Endothelial cell of umbilical vein (primary cell): ENCODE measurements at regions not wholly inside any gene's neighbourhood (a gene's known extent, or its start where the extent isn't known, plus 50 kb on each side); places are given as distances from the start of the nearest gene placed in this dataset.

ENCODE experiments used
- BruUV-seq: library from RNA; stranded (reverse); fragments of 400-500 nt; replicated peaks from 2 replicates; lab custom pipeline; 2021; lab: Mats Ljungman, UMichigan
- CTCF ChIA-PET: fragments of 300-600, 350-600 bp; sonication (Branson Sonifier 250); formaldehyde crosslinking; loops from one replicate; lab custom pipeline; 2021; ENCODE audit warnings: antibody characterized with exemption, inconsistent platforms; lab: Charles Lee
- POLR2A ChIA-PET: fragments of 300-600, 350-600 bp; sonication (Branson Sonifier 250); formaldehyde crosslinking; loops from one replicate; lab custom pipeline; 2021; ENCODE audit warnings: antibody characterized with exemption, inconsistent platforms; lab: Charles Lee
- DNase-seq: peaks from one replicate; pipeline ENCODE4 v3.0.0-alpha.2; 2011; ENCODE audit warnings: low read depth, low spot score
- FAIRE-seq: peaks from 2 replicates; lab custom pipeline; 2011; peaks lifted over from hg19 to GRCh38; lab: Jason Lieb, UNC
- H2AFZ ChIP-seq: 2 replicates; pipeline ENCODE4 v1.6.0; 2012; ENCODE audit warnings: low read depth, low read length, control low read depth, inconsistent platforms
- H3K27ac ChIP-seq: 2 replicates; pipeline ENCODE4 v1.5.1; 2011; ENCODE audit warnings: low read depth, mild to moderate bottlenecking, control low read depth, low read length, moderate library complexity; ENCODE audit not compliant: insufficient read depth
- H3K27me3 ChIP-seq, 2 experiments: 2 replicates each; pipeline versions ENCODE4 v1.6.0 to v1.6.1; 2011; ENCODE audit warnings: low read length in 2 of 2, mixed read lengths in 1 of 2; ENCODE audit not compliant: control insufficient read depth in 2 of 2, insufficient read depth in 2 of 2
- H3K36me3 ChIP-seq, 2 experiments: 2 replicates in 1 of 2; 3 replicates in 1 of 2; pipeline ENCODE4 v1.5.1; 2011; ENCODE audit warnings: low read length in 2 of 2, mild to moderate bottlenecking in 1 of 2, moderate library complexity in 1 of 2; ENCODE audit not compliant: control insufficient read depth in 2 of 2, insufficient read depth in 2 of 2; ENCODE audit errors: extremely low read depth in 1 of 2
- H3K4me1 ChIP-seq: 3 replicates; pipeline ENCODE4 v1.5.1; 2011; ENCODE audit warnings: mild to moderate bottlenecking, low read length; ENCODE audit not compliant: control insufficient read depth, insufficient read depth; ENCODE audit errors: extremely low read depth
- H3K4me2 ChIP-seq: 2 replicates; pipeline ENCODE4 v1.6.1; 2011; ENCODE audit warnings: low read length, control low read depth, mixed read lengths; ENCODE audit not compliant: insufficient read depth
- H3K4me3 ChIP-seq, 3 experiments: fragments of 200-600 bp in 1 of 3; sonication (generic), shearing (Covaris generic) in 1 of 3; replicated peaks in 1 of 3; 2 replicates each; pipeline ENCODE4 v1.5.1; 2011 to 2016; ENCODE audit warnings: control low read depth in 3 of 3, low read length in 3 of 3, mild to moderate bottlenecking in 2 of 3, inconsistent platforms in 1 of 3, low read depth in 1 of 3, moderate library complexity in 1 of 3; ENCODE audit not compliant: insufficient read depth in 1 of 3
- H3K79me2 ChIP-seq: 2 replicates; pipeline ENCODE4 v1.6.0; 2012; ENCODE audit warnings: low read length, inconsistent platforms; ENCODE audit not compliant: control insufficient read depth, insufficient read depth
- H3K9ac ChIP-seq: replicated peaks from 2 replicates; pipeline ENCODE3; 2011; ENCODE audit warnings: low read length, control low read depth; ENCODE audit not compliant: insufficient read depth; ENCODE audit errors: extremely low read depth
- H3K9me1 ChIP-seq: replicated peaks from 3 replicates; pipeline ENCODE4 v1.6.0; 2011; ENCODE audit warnings: mild to moderate bottlenecking, low read length; ENCODE audit not compliant: control insufficient read depth, insufficient read depth; ENCODE audit errors: extremely low read depth
- H3K9me3 ChIP-seq: replicated peaks from 2 replicates; pipeline ENCODE4 v1.5.1; 2012; ENCODE audit warnings: low read length, inconsistent platforms; ENCODE audit not compliant: control insufficient read depth, insufficient read depth
- H4K20me1 ChIP-seq: replicated peaks from 2 replicates; pipeline ENCODE3; 2011; ENCODE audit warnings: mild to moderate bottlenecking, low read length; ENCODE audit not compliant: control insufficient read depth, insufficient read depth; ENCODE audit errors: extremely low read depth
- EZH2 ChIP-seq: IDR thresholded peaks from 2 replicates; pipeline ENCODE4 v1.6.1; 2012; ENCODE audit warnings: borderline replicate concordance, low read depth, mild to moderate bottlenecking, moderate library complexity, low read length, inconsistent platforms; ENCODE audit not compliant: severe bottlenecking
- FOS ChIP-seq: IDR thresholded peaks from 2 replicates; pipeline ENCODE4 v1.6.1; 2011; ENCODE audit warnings: mild to moderate bottlenecking, low read length, moderate library complexity, borderline replicate concordance; ENCODE audit not compliant: insufficient read depth
- GATA2 ChIP-seq: IDR thresholded peaks from 2 replicates; pipeline ENCODE4 v1.7.0; 2011; ENCODE audit warnings: low read depth, mild to moderate bottlenecking, moderate library complexity, mixed read lengths, low read length; ENCODE audit not compliant: insufficient read length, insufficient read depth
- JUN ChIP-seq: IDR thresholded peaks from 2 replicates; pipeline ENCODE4 v1.6.1; 2011; ENCODE audit warnings: borderline replicate concordance, low read depth; ENCODE audit not compliant: insufficient read length, insufficient read depth
- MYC ChIP-seq: IDR thresholded peaks from one replicate; pipeline ENCODE4 v1.6.1; 2011; ENCODE audit warnings: mild to moderate bottlenecking, low read depth, low read length
- POLR2A ChIP-seq: IDR thresholded peaks from 2 replicates; pipeline ENCODE4 v1.6.1; 2012; ENCODE audit warnings: low read depth, mild to moderate bottlenecking, control low read depth, low read length
- POLR2AphosphoS5 ChIP-seq: IDR thresholded peaks from 2 replicates; pipeline ENCODE4 v1.6.1; 2012; ENCODE audit warnings: low read depth, mild to moderate bottlenecking, control low read depth, low read length, moderate library complexity; ENCODE audit not compliant: insufficient read depth
- dilution Hi-C: fragments of 300-500 bp; cut with MboI; formaldehyde crosslinking; loops from one replicate; pipeline ENCODE4 v1.15.0; 2019; ENCODE audit warnings: low sequenced_read_pairs; ENCODE audit not compliant: extremely low pct_ligation_motif_present
- intact Hi-C: fragments of 100-400 bp; cut with micrococcal nuclease; formaldehyde crosslinking; loops from one replicate; pipeline ENCODE4 v1.10.0; 2022
- TF ChIP-seq, protein P1 (sequence below), 2 donors: IDR thresholded peaks; 1 replicate in 1 of 2; 2 replicates in 1 of 2; pipeline ENCODE4 v1.5.1; 2011; ENCODE audit warnings: low read length in 2 of 2, mild to moderate bottlenecking in 2 of 2, moderate library complexity in 2 of 2, control low read depth in 1 of 2, inconsistent platforms in 1 of 2, low read depth in 1 of 2; ENCODE audit not compliant: insufficient read depth in 1 of 2; ENCODE audit errors: extremely low read depth in 1 of 2
- TF ChIP-seq, protein P2 (sequence below): IDR thresholded peaks from 2 replicates; pipeline ENCODE4 v1.6.1; 2011; ENCODE audit not compliant: insufficient read depth, insufficient read length

DNA sequence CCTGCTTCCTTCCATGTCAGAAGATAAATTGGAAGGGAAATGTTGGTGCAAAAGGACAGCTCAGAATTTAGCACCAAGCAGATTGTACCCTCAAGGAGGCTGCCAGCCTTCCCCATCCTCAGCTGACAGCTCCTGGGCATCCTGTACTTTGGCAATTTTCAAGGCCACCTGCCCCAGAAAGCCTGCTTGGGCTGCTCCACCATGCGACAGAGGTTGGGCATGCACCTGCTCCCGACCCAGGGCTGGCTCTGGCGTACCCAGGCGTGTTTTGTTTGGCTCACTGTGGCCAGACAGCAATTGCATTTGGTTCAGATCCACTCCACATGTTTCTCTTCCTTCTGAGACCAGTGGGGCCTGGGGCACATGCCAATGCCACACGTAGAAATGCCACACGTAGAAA, 547.8 kb downstream of the NPHP4 start:
- Histone ChIP-seq H3K4me1 (no peaks in the 10 kb centered on the region), H3K9me1 (no peaks in the 10 kb centered on the region), H3K27ac (no peak overlapping the region), H2AFZ (no peak overlapping the region), H3K9me3 (peaks cover 10% of the 10 kb centered on the region), H3K4me2 (no peak overlapping the region), H3K4me3 (no peak overlapping the region), H3K79me2 (no peaks in the 10 kb centered on the region), H4K20me1 (no peaks in the 10 kb centered on the region), H3K9ac (no peak overlapping the region), H3K27me3 (no peaks in the 10 kb centered on the region), H3K36me3 (no peaks in the 10 kb centered on the region)
- ChIA-PET CTCF (no interaction called here), POLR2A (no interaction called here)
- dilution Hi-C loops: no loop called here
- no peak for DNase-seq
- TF ChIP-seq, protein P1, sequence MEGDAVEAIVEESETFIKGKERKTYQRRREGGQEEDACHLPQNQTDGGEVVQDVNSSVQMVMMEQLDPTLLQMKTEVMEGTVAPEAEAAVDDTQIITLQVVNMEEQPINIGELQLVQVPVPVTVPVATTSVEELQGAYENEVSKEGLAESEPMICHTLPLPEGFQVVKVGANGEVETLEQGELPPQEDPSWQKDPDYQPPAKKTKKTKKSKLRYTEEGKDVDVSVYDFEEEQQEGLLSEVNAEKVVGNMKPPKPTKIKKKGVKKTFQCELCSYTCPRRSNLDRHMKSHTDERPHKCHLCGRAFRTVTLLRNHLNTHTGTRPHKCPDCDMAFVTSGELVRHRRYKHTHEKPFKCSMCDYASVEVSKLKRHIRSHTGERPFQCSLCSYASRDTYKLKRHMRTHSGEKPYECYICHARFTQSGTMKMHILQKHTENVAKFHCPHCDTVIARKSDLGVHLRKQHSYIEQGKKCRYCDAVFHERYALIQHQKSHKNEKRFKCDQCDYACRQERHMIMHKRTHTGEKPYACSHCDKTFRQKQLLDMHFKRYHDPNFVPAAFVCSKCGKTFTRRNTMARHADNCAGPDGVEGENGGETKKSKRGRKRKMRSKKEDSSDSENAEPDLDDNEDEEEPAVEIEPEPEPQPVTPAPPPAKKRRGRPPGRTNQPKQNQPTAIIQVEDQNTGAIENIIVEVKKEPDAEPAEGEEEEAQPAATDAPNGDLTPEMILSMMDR (IDR thresholded peaks at IDR 0.05; ENCODE audit: extremely low read depth in 1 of 2, insufficient read depth in 1 of 2, low read depth in 1 of 2, low read length in 2 of 2): no peak
- TF ChIP-seq POLR2A (no peak), MYC (no peak), JUN (no peak), EZH2 (no peak), FOS (no peak), GATA2 (no peak), POLR2AphosphoS5 (no peak)
- TF ChIP-seq, protein P2, sequence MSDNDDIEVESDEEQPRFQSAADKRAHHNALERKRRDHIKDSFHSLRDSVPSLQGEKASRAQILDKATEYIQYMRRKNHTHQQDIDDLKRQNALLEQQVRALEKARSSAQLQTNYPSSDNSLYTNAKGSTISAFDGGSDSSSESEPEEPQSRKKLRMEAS: no peak
- no peak for FAIRE-seq
- no TSS peak for BruUV-seq
- intact Hi-C loops: no loop called here
